ENCODE measurements at regions not wholly inside any gene's neighbourhood (a gene's known extent, or its start where the extent isn't known, plus 50 kb on each side); places are given as distances from the start of the nearest gene placed in this dataset.

- no peak overlapping the region for H2BK15ac ChIP-seq (ENCODE audit: low read length)
- H2BK20ac ChIP-seq (ENCODE audit: low read length): no peak overlapping the region
- no peak overlapping the region for H3K9ac ChIP-seq (replicated peaks in 1 of 4; ENCODE audit: extremely low read depth in 1 of 4, low read depth in 3 of 4, low read length in 3 of 4)
- H2BK5ac ChIP-seq (ENCODE audit: low read depth, low read length): no peak overlapping the region
- FAIRE-seq: no peak
- H3K14ac ChIP-seq (ENCODE audit: insufficient read length): no peak overlapping the region
- H3K4me3 ChIP-seq (ENCODE audit: extremely low read depth in 1 of 4, insufficient read depth in 2 of 4, low read depth in 3 of 4, low read length in 4 of 4): no peak overlapping the region
- 88% methylated on average over 3 of the region's 3 CpGs; no CpG with 5 or more reads in 1 of the 2 experiments for WGBS, 2 experiments (ENCODE audit: extremely low coverage in 1 of 2, insufficient coverage in 1 of 2, insufficient read length in 1 of 2, insufficient replicate concordance in 2 of 2, low coverage in 1 of 2, low lambda C conversion rate in 2 of 2, missing lambda C conversion rate in 1 of 2)
- no peak overlapping the region for H4K8ac ChIP-seq (ENCODE audit: extremely low read depth, insufficient read depth, low read length)
- no peak overlapping the region for H2AFZ ChIP-seq (ENCODE audit: low read length)
- no peaks in the 10 kb centered on the region for H3K79me2 ChIP-seq (ENCODE audit: control insufficient read depth in 1 of 2, insufficient read depth in 2 of 2, low read length in 2 of 2)
- no peak overlapping the region for H2BK12ac ChIP-seq (ENCODE audit: low read depth, low read length)
- no peak overlapping the region for H2AK5ac ChIP-seq (ENCODE audit: low read depth, low read length)
- no peak overlapping the region for H3K4ac ChIP-seq (replicated peaks; ENCODE audit: insufficient read length, low read depth, low read length)
- H3K18ac ChIP-seq (ENCODE audit: extremely low read depth, low read length): no peak overlapping the region
- no peak overlapping the region for H3K4me2 ChIP-seq (ENCODE audit: insufficient read depth in 1 of 2, low read depth in 2 of 2, low read length in 2 of 2)
- H3K27me3 ChIP-seq (replicated peaks in 1 of 4; ENCODE audit: control insufficient read depth in 3 of 4, extremely low read depth in 1 of 4, insufficient read depth in 3 of 4, low read length in 3 of 4): no peaks in the 10 kb centered on the region
- H3K9me3 ChIP-seq (ENCODE audit: insufficient read depth in 2 of 2, low read depth in 1 of 2, low read length in 1 of 2): no peaks in the 10 kb centered on the region
- H3K23ac ChIP-seq (ENCODE audit: insufficient read length): no peak overlapping the region
- H3K23me2 ChIP-seq (ENCODE audit: low read depth, low read length): no peaks in the 10 kb centered on the region
- H3K27ac ChIP-seq (ENCODE audit: low read depth, low read length): no peak overlapping the region
- CTCF ChIA-PET (ENCODE audit: partially characterized antibody): no interaction called here
- no peak for TF ChIP-seq SP1 (IDR thresholded peaks at IDR 0.05; ENCODE audit: low read depth, low read length)
- TF ChIP-seq CTCF (IDR thresholded peaks at IDR 0.05; ENCODE audit: control extremely low read depth in 1 of 3, insufficient read depth in 1 of 3, low read depth in 1 of 3, low read length in 3 of 3): no peak
- no peak for TF ChIP-seq EZH2 (IDR thresholded peaks at IDR 0.05; ENCODE audit: low read depth, low read length, severe bottlenecking)
- TF ChIP-seq ATF2 (IDR thresholded peaks at IDR 0.05; ENCODE audit: low read length): no peak
- TF ChIP-seq MAX (IDR thresholded peaks at IDR 0.05): no peak
- no peak for TF ChIP-seq TBP (IDR thresholded peaks at IDR 0.05; ENCODE audit: low read depth, low read length)
- no peak for TF ChIP-seq SP4 (IDR thresholded peaks at IDR 0.05; ENCODE audit: low read length)
- TF ChIP-seq SAP30 (IDR thresholded peaks at IDR 0.05; ENCODE audit: insufficient read depth, insufficient replicate concordance, low read length): no peak
- TF ChIP-seq GABPA (IDR thresholded peaks at IDR 0.05; ENCODE audit: borderline replicate concordance, insufficient read depth, low read length): no peak
- TF ChIP-seq EP300 (IDR thresholded peaks at IDR 0.05; ENCODE audit: borderline replicate concordance in 1 of 2, low read depth in 2 of 2, low read length in 2 of 2): no peak
- POLR2A ChIA-PET (ENCODE audit: partially characterized antibody): interaction anchor here (0.6 kb wide), 1 partner anchor 63 kb away, joined by 3 read pairs; no protein-coding TSS in a partner anchor
- DNase-seq (ENCODE audit: low read depth in 1 of 2, low spot score in 2 of 2): no peak
- no peaks in the 10 kb centered on the region for H3K4me1 ChIP-seq (replicated peaks in 1 of 4; ENCODE audit: control insufficient read depth in 3 of 4, insufficient read depth in 4 of 4, low read length in 3 of 4)
- H4K5ac ChIP-seq (ENCODE audit: insufficient read length, low read depth, low read length): no peak overlapping the region
- no peaks in the 10 kb centered on the region for H3K36me3 ChIP-seq (ENCODE audit: control insufficient read depth in 2 of 4, insufficient read depth in 4 of 4, low read length in 3 of 4)
- H3K56ac ChIP-seq (replicated peaks; ENCODE audit: insufficient read length, low read depth, low read length): no peak overlapping the region
- no peaks in the 10 kb centered on the region for H3K79me1 ChIP-seq (ENCODE audit: low read depth, low read length)
- H2BK120ac ChIP-seq (replicated peaks; ENCODE audit: low read depth, low read length): no peak overlapping the region
- no peaks in the 10 kb centered on the region for H4K20me1 ChIP-seq (replicated peaks in 1 of 2; ENCODE audit: control insufficient read depth in 1 of 2, insufficient read depth in 2 of 2, low read length in 2 of 2)
- no peak overlapping the region for H4K91ac ChIP-seq (replicated peaks; ENCODE audit: insufficient read length, low read length)
These were observed 65.8 kb upstream of the SUB1 start for GRCh38 chr5:32519508-32519907.
